ENCODE measurements at regions not wholly inside any gene's neighbourhood (a gene's known extent, or its start where the extent isn't known, plus 50 kb on each side); places are given as distances from the start of the nearest gene placed in this dataset.

DNA sequence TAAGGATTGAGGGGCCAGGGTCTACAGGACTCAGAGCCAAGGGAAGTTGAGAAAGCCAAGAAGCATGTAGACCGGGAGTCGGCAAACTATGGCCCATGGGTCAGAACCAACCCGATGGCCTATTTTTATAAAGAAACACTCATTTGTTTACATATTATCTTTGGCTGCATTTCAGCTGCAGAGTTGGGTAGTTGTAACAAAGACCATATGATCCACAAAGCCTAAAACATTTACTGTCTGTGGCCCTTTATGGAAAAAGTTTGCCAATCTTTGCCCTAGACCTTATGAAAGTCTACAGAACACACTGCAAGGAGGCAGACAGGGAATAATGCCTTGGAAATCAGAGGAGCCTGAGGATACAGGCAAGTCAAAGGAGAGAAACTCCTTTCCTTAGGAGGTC lies 63.2 kb upstream of the MNS1 start:
- Histone ChIP-seq H3K27ac (ENCODE audit: low read length, poor library complexity, severe bottlenecking) (no peak overlapping the region), H3K4me3 (ENCODE audit: insufficient read depth in 1 of 2, low read depth in 1 of 2, low read length in 2 of 2) (no peak overlapping the region), H2BK120ac (ENCODE audit: low read depth, low read length) (no peak overlapping the region), H3K79me1 (replicated peaks; ENCODE audit: low read length, poor library complexity, severe bottlenecking) (no peaks in the 10 kb centered on the region), H3K14ac (ENCODE audit: low read length in 2 of 2) (no peak overlapping the region), H3K18ac (ENCODE audit: low read depth in 1 of 2, low read length in 2 of 2) (no peak overlapping the region), H3K4ac (ENCODE audit: low read depth in 1 of 2, low read length in 2 of 2) (no peak overlapping the region), H2BK12ac (ENCODE audit: low read length in 2 of 2) (no peak overlapping the region), H3K4me1 (ENCODE audit: control insufficient read depth, insufficient read depth, low read depth, low read length) (peaks cover 3% of the 10 kb centered on the region), H4K91ac (ENCODE audit: low read length) (no peak overlapping the region), H2AK5ac (ENCODE audit: low read length, severe bottlenecking) (no peak overlapping the region), H2BK15ac (ENCODE audit: low read depth, poor library complexity, severe bottlenecking) (no peak overlapping the region), H3K23ac (ENCODE audit: low read length in 2 of 2) (no peak overlapping the region), H3K27me3 (ENCODE audit: control insufficient read depth in 1 of 2, insufficient read depth in 1 of 2, low read length in 2 of 2) (no peaks in the 10 kb centered on the region), H3K9ac (ENCODE audit: low read length) (no peak overlapping the region), H3K4me2 (ENCODE audit: low read length, poor library complexity, severe bottlenecking) (no peak overlapping the region), H2BK5ac (ENCODE audit: low read depth, low read length, poor library complexity, severe bottlenecking) (no peak overlapping the region), H4K8ac (ENCODE audit: low read length) (no peak overlapping the region), H2AFZ (ENCODE audit: low read depth, low read length) (no peak overlapping the region), H3K9me3 (ENCODE audit: control insufficient read depth, low read length) (no peaks in the 10 kb centered on the region), H3K36me3 (ENCODE audit: control insufficient read depth in 1 of 2, insufficient read depth in 2 of 2, low read depth in 1 of 2, low read length in 2 of 2) (no peaks in the 10 kb centered on the region)
- no CpG with 5 or more reads among the region's 3 CpGs for WGBS
- no peak for DNase-seq

DNA sequence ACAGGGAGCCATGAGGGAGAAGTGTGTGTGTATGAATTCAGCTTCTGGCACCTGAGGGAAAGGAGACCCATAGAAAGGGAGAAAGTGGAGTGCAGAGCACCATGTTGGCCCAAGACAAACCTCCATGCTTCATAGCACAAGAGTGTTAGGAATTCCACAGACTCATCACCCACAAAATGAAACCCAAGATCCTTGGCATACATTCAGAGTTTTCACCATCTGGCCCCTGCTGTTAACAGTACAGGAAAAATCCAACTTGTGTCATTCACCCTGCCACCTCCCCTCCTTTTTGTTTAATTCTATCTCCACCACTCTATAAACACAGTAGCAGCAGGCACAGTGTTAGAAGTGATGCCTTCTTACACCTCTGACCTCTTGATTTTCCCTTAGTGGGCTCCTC lies 60.0 kb upstream of the MNS1 start:
- peaks cover 3% of the 10 kb centered on the region for H3K4me1 ChIP-seq (ENCODE audit: control insufficient read depth, insufficient read depth, low read depth, low read length)
- no peak overlapping the region for H2AK5ac ChIP-seq (ENCODE audit: low read length, severe bottlenecking)
- no peak overlapping the region for H3K18ac ChIP-seq (ENCODE audit: low read depth in 1 of 2, low read length in 2 of 2)
- H4K8ac ChIP-seq (ENCODE audit: low read length): no peak overlapping the region
- no peak overlapping the region for H3K4me2 ChIP-seq (ENCODE audit: low read length, poor library complexity, severe bottlenecking)
- no peaks in the 10 kb centered on the region for H3K27me3 ChIP-seq (ENCODE audit: control insufficient read depth in 1 of 2, insufficient read depth in 1 of 2, low read length in 2 of 2)
- no peak overlapping the region for H2BK15ac ChIP-seq (ENCODE audit: low read depth, poor library complexity, severe bottlenecking)
- peaks cover 1% of the 10 kb centered on the region for H3K9me3 ChIP-seq (ENCODE audit: control insufficient read depth, low read length)
- H3K9ac ChIP-seq (ENCODE audit: low read length): no peak overlapping the region
- H2BK12ac ChIP-seq (ENCODE audit: low read length in 2 of 2): no peak overlapping the region
- peak; percentile 24 for DNase-seq
- peak overlapping the region; percentile 6 for H3K27ac ChIP-seq (ENCODE audit: low read length, poor library complexity, severe bottlenecking)
- no peak overlapping the region for H2AFZ ChIP-seq (ENCODE audit: low read depth, low read length)
- H3K23ac ChIP-seq (ENCODE audit: low read length in 2 of 2): no peak overlapping the region
- H2BK5ac ChIP-seq (ENCODE audit: low read depth, low read length, poor library complexity, severe bottlenecking): no peak overlapping the region
- H3K4ac ChIP-seq (ENCODE audit: low read depth in 1 of 2, low read length in 2 of 2): no peak overlapping the region
- no peak overlapping the region for H4K91ac ChIP-seq (ENCODE audit: low read length)
- H3K14ac ChIP-seq (ENCODE audit: low read length in 2 of 2): no peak overlapping the region
- H3K4me3 ChIP-seq (ENCODE audit: insufficient read depth in 1 of 2, low read depth in 1 of 2, low read length in 2 of 2): no peak overlapping the region
- no peaks in the 10 kb centered on the region for H3K36me3 ChIP-seq (ENCODE audit: control insufficient read depth in 1 of 2, insufficient read depth in 2 of 2, low read depth in 1 of 2, low read length in 2 of 2)
- H3K79me1 ChIP-seq (replicated peaks; ENCODE audit: low read length, poor library complexity, severe bottlenecking): no peaks in the 10 kb centered on the region
- H2BK120ac ChIP-seq (ENCODE audit: low read depth, low read length): no peak overlapping the region

- Histone ChIP-seq H3K14ac (ENCODE audit: low read length in 2 of 2) (no peak overlapping the region), H2AFZ (ENCODE audit: low read depth, low read length) (no peak overlapping the region), H2BK120ac (ENCODE audit: low read depth, low read length) (no peak overlapping the region), H3K4me2 (ENCODE audit: low read length, poor library complexity, severe bottlenecking) (no peak overlapping the region), H3K4me1 (ENCODE audit: control insufficient read depth, insufficient read depth, low read depth, low read length) (peaks cover 3% of the 10 kb centered on the region), H3K27me3 (ENCODE audit: control insufficient read depth in 1 of 2, insufficient read depth in 1 of 2, low read length in 2 of 2) (no peaks in the 10 kb centered on the region), H4K91ac (ENCODE audit: low read length) (no peak overlapping the region), H3K27ac (ENCODE audit: low read length, poor library complexity, severe bottlenecking) (no peak overlapping the region), H3K4ac (ENCODE audit: low read depth in 1 of 2, low read length in 2 of 2) (no peak overlapping the region), H3K23ac (ENCODE audit: low read length in 2 of 2) (no peak overlapping the region), H4K8ac (ENCODE audit: low read length) (no peak overlapping the region), H3K9me3 (ENCODE audit: control insufficient read depth, low read length) (peaks cover 4% of the 10 kb centered on the region), H3K36me3 (ENCODE audit: control insufficient read depth in 1 of 2, insufficient read depth in 2 of 2, low read depth in 1 of 2, low read length in 2 of 2) (no peaks in the 10 kb centered on the region), H3K9ac (ENCODE audit: low read length) (no peak overlapping the region), H2AK5ac (ENCODE audit: low read length, severe bottlenecking) (no peak overlapping the region), H2BK12ac (ENCODE audit: low read length in 2 of 2) (no peak overlapping the region), H2BK5ac (ENCODE audit: low read depth, low read length, poor library complexity, severe bottlenecking) (no peak overlapping the region), H3K4me3 (ENCODE audit: insufficient read depth in 1 of 2, low read depth in 1 of 2, low read length in 2 of 2) (no peak overlapping the region), H2BK15ac (ENCODE audit: low read depth, poor library complexity, severe bottlenecking) (no peak overlapping the region), H3K18ac (ENCODE audit: low read depth in 1 of 2, low read length in 2 of 2) (no peak overlapping the region), H3K79me1 (replicated peaks; ENCODE audit: low read length, poor library complexity, severe bottlenecking) (no peaks in the 10 kb centered on the region)
- DNase-seq: no peak
- WGBS: 0% methylated on average over 1 of the region's 2 CpGs
These were observed 58.6 kb upstream of the MNS1 start for GRCh38 chr15:56523521-56523920.

GRCh38 chr15:56519000-56519399 lies 54.1 kb upstream of the MNS1 start:
- no peak overlapping the region for H2BK5ac ChIP-seq (ENCODE audit: low read depth, low read length, poor library complexity, severe bottlenecking)
- H2BK120ac ChIP-seq (ENCODE audit: low read depth, low read length): no peak overlapping the region
- no peaks in the 10 kb centered on the region for H3K79me1 ChIP-seq (replicated peaks; ENCODE audit: low read length, poor library complexity, severe bottlenecking)
- H3K9me3 ChIP-seq (ENCODE audit: control insufficient read depth, low read length): peaks cover 13% of the 10 kb centered on the region
- H3K4ac ChIP-seq (ENCODE audit: low read depth in 1 of 2, low read length in 2 of 2): no peak overlapping the region
- no peak overlapping the region for H3K4me3 ChIP-seq (ENCODE audit: insufficient read depth in 1 of 2, low read depth in 1 of 2, low read length in 2 of 2)
- H3K14ac ChIP-seq (ENCODE audit: low read length in 2 of 2): no peak overlapping the region
- no peaks in the 10 kb centered on the region for H3K36me3 ChIP-seq (ENCODE audit: control insufficient read depth in 1 of 2, insufficient read depth in 2 of 2, low read depth in 1 of 2, low read length in 2 of 2)
- no peak overlapping the region for H2AK5ac ChIP-seq (ENCODE audit: low read length, severe bottlenecking)
- H3K4me1 ChIP-seq (ENCODE audit: control insufficient read depth, insufficient read depth, low read depth, low read length): no peaks in the 10 kb centered on the region
- H2BK15ac ChIP-seq (ENCODE audit: low read depth, poor library complexity, severe bottlenecking): no peak overlapping the region
- H3K4me2 ChIP-seq (ENCODE audit: low read length, poor library complexity, severe bottlenecking): no peak overlapping the region
- H2AFZ ChIP-seq (ENCODE audit: low read depth, low read length): no peak overlapping the region
- no peak overlapping the region for H3K9ac ChIP-seq (ENCODE audit: low read length)
- H3K18ac ChIP-seq (ENCODE audit: low read depth in 1 of 2, low read length in 2 of 2): no peak overlapping the region
- no peak overlapping the region for H2BK12ac ChIP-seq (ENCODE audit: low read length in 2 of 2)
- no peak overlapping the region for H3K27ac ChIP-seq (ENCODE audit: low read length, poor library complexity, severe bottlenecking)
- H4K91ac ChIP-seq (ENCODE audit: low read length): no peak overlapping the region
- no peak overlapping the region for H4K8ac ChIP-seq (ENCODE audit: low read length)
- no peaks in the 10 kb centered on the region for H3K27me3 ChIP-seq (ENCODE audit: control insufficient read depth in 1 of 2, insufficient read depth in 1 of 2, low read length in 2 of 2)
- no peak for DNase-seq
- H3K23ac ChIP-seq (ENCODE audit: low read length in 2 of 2): no peak overlapping the region
